ENCODE measurements at regions not wholly inside any gene's neighbourhood (a gene's known extent, or its start where the extent isn't known, plus 50 kb on each side); places are given as distances from the start of the nearest gene placed in this dataset.

DNA sequence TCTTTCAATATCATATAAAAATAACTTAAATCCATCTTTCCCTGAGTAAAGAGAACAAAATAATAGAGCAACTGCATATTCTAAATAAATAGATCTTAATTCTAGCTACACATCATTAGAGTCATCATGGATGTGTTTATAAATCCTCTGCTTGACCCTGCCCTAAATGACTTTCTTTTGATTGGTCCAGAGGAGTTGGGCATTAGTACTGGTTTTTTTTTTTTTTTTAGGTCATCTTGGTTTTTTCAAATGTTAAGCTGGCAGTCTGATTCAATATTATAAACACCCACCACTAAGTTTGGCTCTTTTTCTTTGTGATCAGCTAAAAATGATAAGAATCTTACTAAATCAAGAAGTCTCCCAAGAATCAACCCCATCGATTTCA, 504.0 kb upstream of the CBLB start:
- Histone ChIP-seq H3K36me3 (ENCODE audit: control insufficient read depth in 4 of 4, insufficient read depth in 3 of 4, low read depth in 1 of 4, low read length in 3 of 4) (no peaks in the 10 kb centered on the region), H3K27me3 (ENCODE audit: control insufficient read depth in 4 of 4, insufficient read depth in 4 of 4, low read length in 3 of 4) (no peaks in the 10 kb centered on the region), H3K4me1 (ENCODE audit: control insufficient read depth in 4 of 4, insufficient read depth in 4 of 4, low read length in 3 of 4) (no peaks in the 10 kb centered on the region), H3K9me3 (ENCODE audit: control insufficient read depth in 4 of 4, low read length in 3 of 4) (no peaks in the 10 kb centered on the region), H3K4me3 (ENCODE audit: low read depth in 1 of 3, low read length in 3 of 3) (no peak overlapping the region), H3K9ac (ENCODE audit: low read depth in 1 of 2, low read length in 2 of 2) (no peak overlapping the region), H3K27ac (ENCODE audit: low read depth in 1 of 2, low read length in 2 of 2) (no peak overlapping the region)
- no peak for DNase-seq (ENCODE audit: low spot score)
- 73% methylated on average over 1 of the region's 1 CpG for whole genome bisulfite sequencing
- TF ChIP-seq HNF4A (conservative IDR thresholded peaks at IDR 0.05) (no peak), JUND (IDR thresholded peaks at IDR 0.05) (no peak), SP1 (IDR thresholded peaks at IDR 0.05) (no peak), FOXA1 (IDR thresholded peaks at IDR 0.05) (no peak), RXRA (IDR thresholded peaks at IDR 0.05) (no peak), HNF4G (IDR thresholded peaks at IDR 0.05) (no peak), TAF1 (conservative IDR thresholded peaks at IDR 0.05) (no peak), RAD21 (IDR thresholded peaks at IDR 0.05) (no peak), YY1 (IDR thresholded peaks at IDR 0.05) (no peak), FOXA2 (IDR thresholded peaks at IDR 0.05) (no peak), NR2F2 (IDR thresholded peaks at IDR 0.05) (no peak), GABPA (IDR thresholded peaks at IDR 0.05 in 1 of 2, conservative IDR thresholded peaks at IDR 0.05 in 1 of 2) (no peak), EGR1 (IDR thresholded peaks at IDR 0.05; ENCODE audit: low read depth in 2 of 2) (no peak)
- TF ChIP-seq, protein P1, sequence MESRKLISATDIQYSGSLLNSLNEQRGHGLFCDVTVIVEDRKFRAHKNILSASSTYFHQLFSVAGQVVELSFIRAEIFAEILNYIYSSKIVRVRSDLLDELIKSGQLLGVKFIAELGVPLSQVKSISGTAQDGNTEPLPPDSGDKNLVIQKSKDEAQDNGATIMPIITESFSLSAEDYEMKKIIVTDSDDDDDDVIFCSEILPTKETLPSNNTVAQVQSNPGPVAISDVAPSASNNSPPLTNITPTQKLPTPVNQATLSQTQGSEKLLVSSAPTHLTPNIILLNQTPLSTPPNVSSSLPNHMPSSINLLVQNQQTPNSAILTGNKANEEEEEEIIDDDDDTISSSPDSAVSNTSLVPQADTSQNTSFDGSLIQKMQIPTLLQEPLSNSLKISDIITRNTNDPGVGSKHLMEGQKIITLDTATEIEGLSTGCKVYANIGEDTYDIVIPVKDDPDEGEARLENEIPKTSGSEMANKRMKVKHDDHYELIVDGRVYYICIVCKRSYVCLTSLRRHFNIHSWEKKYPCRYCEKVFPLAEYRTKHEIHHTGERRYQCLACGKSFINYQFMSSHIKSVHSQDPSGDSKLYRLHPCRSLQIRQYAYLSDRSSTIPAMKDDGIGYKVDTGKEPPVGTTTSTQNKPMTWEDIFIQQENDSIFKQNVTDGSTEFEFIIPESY (IDR thresholded peaks at IDR 0.05) = no peak
- TF ChIP-seq, protein P2, sequence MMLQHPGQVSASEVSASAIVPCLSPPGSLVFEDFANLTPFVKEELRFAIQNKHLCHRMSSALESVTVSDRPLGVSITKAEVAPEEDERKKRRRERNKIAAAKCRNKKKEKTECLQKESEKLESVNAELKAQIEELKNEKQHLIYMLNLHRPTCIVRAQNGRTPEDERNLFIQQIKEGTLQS (IDR thresholded peaks at IDR 0.05) = no peak
- TF ChIP-seq, protein P3, sequence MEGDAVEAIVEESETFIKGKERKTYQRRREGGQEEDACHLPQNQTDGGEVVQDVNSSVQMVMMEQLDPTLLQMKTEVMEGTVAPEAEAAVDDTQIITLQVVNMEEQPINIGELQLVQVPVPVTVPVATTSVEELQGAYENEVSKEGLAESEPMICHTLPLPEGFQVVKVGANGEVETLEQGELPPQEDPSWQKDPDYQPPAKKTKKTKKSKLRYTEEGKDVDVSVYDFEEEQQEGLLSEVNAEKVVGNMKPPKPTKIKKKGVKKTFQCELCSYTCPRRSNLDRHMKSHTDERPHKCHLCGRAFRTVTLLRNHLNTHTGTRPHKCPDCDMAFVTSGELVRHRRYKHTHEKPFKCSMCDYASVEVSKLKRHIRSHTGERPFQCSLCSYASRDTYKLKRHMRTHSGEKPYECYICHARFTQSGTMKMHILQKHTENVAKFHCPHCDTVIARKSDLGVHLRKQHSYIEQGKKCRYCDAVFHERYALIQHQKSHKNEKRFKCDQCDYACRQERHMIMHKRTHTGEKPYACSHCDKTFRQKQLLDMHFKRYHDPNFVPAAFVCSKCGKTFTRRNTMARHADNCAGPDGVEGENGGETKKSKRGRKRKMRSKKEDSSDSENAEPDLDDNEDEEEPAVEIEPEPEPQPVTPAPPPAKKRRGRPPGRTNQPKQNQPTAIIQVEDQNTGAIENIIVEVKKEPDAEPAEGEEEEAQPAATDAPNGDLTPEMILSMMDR (IDR thresholded peaks at IDR 0.05; ENCODE audit: low read depth, low read length, missing input control) = no peak
- TF ChIP-seq, protein P4, sequence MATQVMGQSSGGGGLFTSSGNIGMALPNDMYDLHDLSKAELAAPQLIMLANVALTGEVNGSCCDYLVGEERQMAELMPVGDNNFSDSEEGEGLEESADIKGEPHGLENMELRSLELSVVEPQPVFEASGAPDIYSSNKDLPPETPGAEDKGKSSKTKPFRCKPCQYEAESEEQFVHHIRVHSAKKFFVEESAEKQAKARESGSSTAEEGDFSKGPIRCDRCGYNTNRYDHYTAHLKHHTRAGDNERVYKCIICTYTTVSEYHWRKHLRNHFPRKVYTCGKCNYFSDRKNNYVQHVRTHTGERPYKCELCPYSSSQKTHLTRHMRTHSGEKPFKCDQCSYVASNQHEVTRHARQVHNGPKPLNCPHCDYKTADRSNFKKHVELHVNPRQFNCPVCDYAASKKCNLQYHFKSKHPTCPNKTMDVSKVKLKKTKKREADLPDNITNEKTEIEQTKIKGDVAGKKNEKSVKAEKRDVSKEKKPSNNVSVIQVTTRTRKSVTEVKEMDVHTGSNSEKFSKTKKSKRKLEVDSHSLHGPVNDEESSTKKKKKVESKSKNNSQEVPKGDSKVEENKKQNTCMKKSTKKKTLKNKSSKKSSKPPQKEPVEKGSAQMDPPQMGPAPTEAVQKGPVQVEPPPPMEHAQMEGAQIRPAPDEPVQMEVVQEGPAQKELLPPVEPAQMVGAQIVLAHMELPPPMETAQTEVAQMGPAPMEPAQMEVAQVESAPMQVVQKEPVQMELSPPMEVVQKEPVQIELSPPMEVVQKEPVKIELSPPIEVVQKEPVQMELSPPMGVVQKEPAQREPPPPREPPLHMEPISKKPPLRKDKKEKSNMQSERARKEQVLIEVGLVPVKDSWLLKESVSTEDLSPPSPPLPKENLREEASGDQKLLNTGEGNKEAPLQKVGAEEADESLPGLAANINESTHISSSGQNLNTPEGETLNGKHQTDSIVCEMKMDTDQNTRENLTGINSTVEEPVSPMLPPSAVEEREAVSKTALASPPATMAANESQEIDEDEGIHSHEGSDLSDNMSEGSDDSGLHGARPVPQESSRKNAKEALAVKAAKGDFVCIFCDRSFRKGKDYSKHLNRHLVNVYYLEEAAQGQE (IDR thresholded peaks at IDR 0.05) = no peak
- TF ChIP-seq, protein P5, sequence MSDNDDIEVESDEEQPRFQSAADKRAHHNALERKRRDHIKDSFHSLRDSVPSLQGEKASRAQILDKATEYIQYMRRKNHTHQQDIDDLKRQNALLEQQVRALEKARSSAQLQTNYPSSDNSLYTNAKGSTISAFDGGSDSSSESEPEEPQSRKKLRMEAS (IDR thresholded peaks at IDR 0.05) = no peak

All from liver (tissue), 8 donors.